Fibroblast of villous mesenchyme (primary cell): ENCODE measurements at regions not wholly inside any gene's neighbourhood (a gene's known extent, or its start where the extent isn't known, plus 50 kb on each side); places are given as distances from the start of the nearest gene placed in this dataset.

Experiments
- DNase-seq: peaks from one replicate; pipeline ENCODE4 v3.0.0-alpha.2; 2010; ENCODE audit warnings: low read depth
- H3K4me3 ChIP-seq: 2 replicates; pipeline ENCODE4 v1.5.1; 2011; ENCODE audit warnings: low read depth, mild to moderate bottlenecking, low read length
- TF ChIP-seq, protein P1 (sequence below): IDR thresholded peaks from 2 replicates; pipeline ENCODE4 v1.5.1; 2012; ENCODE audit warnings: low read depth, mild to moderate bottlenecking, low read length; ENCODE audit not compliant: insufficient read depth

DNA sequence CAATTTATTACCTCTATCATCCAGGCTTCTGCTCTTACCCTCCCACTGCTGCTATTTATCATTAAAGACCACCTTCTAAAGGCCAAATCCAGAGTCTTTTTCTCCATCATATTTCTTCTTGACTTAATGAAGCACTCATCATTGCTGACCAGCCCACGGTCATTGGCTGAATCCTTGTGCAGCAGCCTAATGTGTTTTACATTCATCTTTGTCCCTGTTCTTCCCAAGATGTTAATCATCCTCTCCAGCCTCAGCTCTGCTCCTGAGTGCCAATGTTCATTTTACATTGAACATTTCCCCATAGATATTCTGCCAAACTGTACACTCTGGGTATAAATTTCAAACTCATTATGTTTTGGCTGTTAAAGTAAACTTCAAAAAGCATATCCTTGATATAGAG, 373.6 kb downstream of the NUP35 start:
- TF ChIP-seq, protein P1, sequence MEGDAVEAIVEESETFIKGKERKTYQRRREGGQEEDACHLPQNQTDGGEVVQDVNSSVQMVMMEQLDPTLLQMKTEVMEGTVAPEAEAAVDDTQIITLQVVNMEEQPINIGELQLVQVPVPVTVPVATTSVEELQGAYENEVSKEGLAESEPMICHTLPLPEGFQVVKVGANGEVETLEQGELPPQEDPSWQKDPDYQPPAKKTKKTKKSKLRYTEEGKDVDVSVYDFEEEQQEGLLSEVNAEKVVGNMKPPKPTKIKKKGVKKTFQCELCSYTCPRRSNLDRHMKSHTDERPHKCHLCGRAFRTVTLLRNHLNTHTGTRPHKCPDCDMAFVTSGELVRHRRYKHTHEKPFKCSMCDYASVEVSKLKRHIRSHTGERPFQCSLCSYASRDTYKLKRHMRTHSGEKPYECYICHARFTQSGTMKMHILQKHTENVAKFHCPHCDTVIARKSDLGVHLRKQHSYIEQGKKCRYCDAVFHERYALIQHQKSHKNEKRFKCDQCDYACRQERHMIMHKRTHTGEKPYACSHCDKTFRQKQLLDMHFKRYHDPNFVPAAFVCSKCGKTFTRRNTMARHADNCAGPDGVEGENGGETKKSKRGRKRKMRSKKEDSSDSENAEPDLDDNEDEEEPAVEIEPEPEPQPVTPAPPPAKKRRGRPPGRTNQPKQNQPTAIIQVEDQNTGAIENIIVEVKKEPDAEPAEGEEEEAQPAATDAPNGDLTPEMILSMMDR = no peak
- no peak overlapping the region for H3K4me3 ChIP-seq
- DNase-seq = no peak

DNA sequence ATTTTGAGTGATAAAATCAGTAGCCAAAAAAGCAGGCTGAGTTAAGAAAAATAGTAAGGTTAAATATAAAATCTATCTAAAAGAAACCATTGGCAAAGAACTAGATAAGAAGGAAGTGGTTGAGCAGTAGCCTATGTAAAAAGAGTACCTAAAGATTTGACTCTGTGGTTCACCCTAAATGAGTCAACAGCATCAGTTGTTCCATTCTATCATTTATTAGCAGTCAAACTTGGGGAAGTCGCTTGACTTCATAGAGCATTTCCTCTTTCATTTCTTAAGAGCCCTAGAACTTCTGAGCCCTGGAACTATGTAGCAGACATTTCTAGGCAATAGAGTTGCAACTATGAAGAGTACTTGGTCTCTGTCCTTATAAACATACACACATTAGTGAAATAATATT, 381.7 kb downstream of the NUP35 start:
- TF ChIP-seq, protein P1 = no peak
- no peak overlapping the region for H3K4me3 ChIP-seq
- DNase-seq = no peak

DNA sequence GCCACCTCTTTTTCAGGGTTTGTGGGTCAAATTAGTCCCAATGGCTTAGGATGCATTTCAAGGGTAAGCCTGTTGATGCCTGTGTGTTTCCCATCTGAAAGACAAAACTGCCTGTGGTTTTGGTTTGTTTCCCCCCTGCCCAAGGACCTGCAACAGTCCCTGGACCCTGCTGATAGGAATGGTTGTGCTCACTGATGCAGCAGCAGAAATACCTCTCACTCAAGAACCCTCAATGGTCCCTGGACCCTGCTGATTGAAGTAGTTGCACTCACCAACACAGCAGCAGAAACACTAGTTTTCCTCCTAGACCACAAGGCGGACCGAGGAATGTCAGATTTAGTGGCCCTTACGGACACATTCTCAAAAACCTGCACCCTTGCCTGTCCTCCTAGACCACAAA, 386.9 kb downstream of the NUP35 start:
- no peak for DNase-seq
- no peak overlapping the region for H3K4me3 ChIP-seq
- TF ChIP-seq, protein P1 = no peak

GRCh38 chr2:183519371-183520056, 395.3 kb downstream of the NUP35 start:
- TF ChIP-seq, protein P1 = no peak
- no peak overlapping the region for H3K4me3 ChIP-seq
- no peak for DNase-seq

GRCh38 chr2:183521911-183522310, 397.7 kb downstream of the NUP35 start:
- no peak for DNase-seq
- TF ChIP-seq, protein P1 = no peak
- H3K4me3 ChIP-seq = no peak overlapping the region

DNA sequence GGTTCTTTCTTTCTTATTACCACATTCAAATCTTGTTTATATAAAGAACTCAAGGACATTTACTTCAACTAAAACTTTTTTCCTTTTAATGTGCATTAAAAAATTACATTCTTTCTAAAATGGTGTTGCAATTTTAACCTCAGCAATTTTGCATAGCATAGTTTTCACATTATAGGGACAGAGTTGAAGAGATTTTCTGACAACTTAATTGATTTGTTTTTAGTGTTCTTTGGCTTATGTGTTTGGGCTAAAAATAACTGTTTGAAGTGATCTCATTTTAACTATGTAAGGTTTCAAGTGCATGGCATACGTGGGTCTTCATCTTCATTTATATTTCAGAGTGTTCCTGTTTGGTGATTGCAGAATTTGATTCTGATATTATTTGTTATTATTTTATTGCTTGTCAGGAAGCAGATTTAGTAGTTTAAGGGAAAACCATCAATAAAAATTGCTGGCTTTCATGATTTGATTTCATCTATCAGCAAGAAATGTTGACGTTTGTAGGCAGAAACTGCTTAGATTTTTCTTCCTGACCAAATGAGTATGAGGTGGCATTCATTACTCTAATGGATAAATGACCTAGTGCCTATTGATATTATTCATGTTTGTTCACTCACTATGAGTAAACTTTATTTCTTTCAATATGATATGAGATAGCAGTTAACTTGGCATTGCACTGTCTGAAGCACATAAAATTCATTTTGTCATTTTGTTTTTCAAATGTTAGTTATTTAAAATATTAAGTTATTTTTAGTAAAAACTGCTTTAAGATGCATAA, 398.4 kb downstream of the NUP35 start:
- TF ChIP-seq, protein P1 = no peak
- no peak for DNase-seq
- no peak overlapping the region for H3K4me3 ChIP-seq
